H1 (cell line): ENCODE measurements at regions not wholly inside any gene's neighbourhood (a gene's known extent, or its start where the extent isn't known, plus 50 kb on each side); places are given as distances from the start of the nearest gene placed in this dataset.

Experiments used
- CBX5 ChIP-seq: fragments of 300-800, 300-1000 bp; sonication (generic); IDR thresholded peaks from 2 replicates; pipeline ENCODE4 v1.7.1; 2016; ENCODE audit warnings: antibody characterized with exemption, low read length, low read depth
- CHD7 ChIP-seq: fragments of 300-600 bp; sonication (generic); IDR thresholded peaks from 2 replicates; pipeline ENCODE4 v1.7.1; 2012; ENCODE audit warnings: low read length, moderate library complexity, mild to moderate bottlenecking, inconsistent platforms; ENCODE audit not compliant: insufficient replicate concordance
- CREB1 ChIP-seq: IDR thresholded peaks from 2 replicates; pipeline ENCODE4 v1.6.1; 2012; ENCODE audit warnings: inconsistent platforms
- EP300 ChIP-seq, 2 experiments: IDR thresholded peaks; 1 replicate in 1 of 2; 2 replicates in 1 of 2; pipeline ENCODE4 v1.6.1; 2011 to 2012; ENCODE audit warnings: low read depth in 2 of 2, low read length in 2 of 2, mild to moderate bottlenecking in 2 of 2, borderline replicate concordance in 1 of 2, inconsistent platforms in 1 of 2, moderate library complexity in 1 of 2
- JUN ChIP-seq: IDR thresholded peaks from 2 replicates; pipeline ENCODE4 v1.6.1; 2011; ENCODE audit warnings: low read depth, mild to moderate bottlenecking, improper control_type of control experiment, low read length
- KDM1A ChIP-seq: fragments of 200-600, 300-600 bp; sonication (generic); IDR thresholded peaks from 2 replicates; pipeline ENCODE4 v1.7.1; 2016; ENCODE audit warnings: mild to moderate bottlenecking, low read length, borderline replicate concordance
- RAD21 ChIP-seq, 2 experiments: IDR thresholded peaks in 1 of 2; conservative IDR thresholded peaks in 1 of 2; 2 replicates each; pipeline ENCODE4 v1.6.1; 2011; ENCODE audit warnings: low read depth in 2 of 2, low read length in 2 of 2, improper control_type of control experiment in 1 of 2, inconsistent platforms in 1 of 2, mild to moderate bottlenecking in 1 of 2, moderate library complexity in 1 of 2
- RNF2 ChIP-seq: fragments of 200-900, 300-1000 bp; sonication (generic); IDR thresholded peaks from 2 replicates; pipeline ENCODE4 v1.7.1; 2016; ENCODE audit warnings: borderline replicate concordance, low read depth, mild to moderate bottlenecking, antibody characterized with exemption, low read length; ENCODE audit not compliant: poor library complexity, severe bottlenecking; ENCODE audit errors: missing control alignments
- TAF7 ChIP-seq: optimal IDR thresholded peaks from 2 replicates; pipeline ENCODE3; 2011; ENCODE audit warnings: low read depth, mild to moderate bottlenecking, inconsistent platforms, low read length, moderate library complexity, borderline replicate concordance
- TBP ChIP-seq: IDR thresholded peaks from 2 replicates; pipeline ENCODE4 v1.6.1; 2011; ENCODE audit warnings: low read depth, low read length, improper control_type of control experiment

- no peak for TF ChIP-seq CHD7
- no peak for TF ChIP-seq TBP
- no peak for TF ChIP-seq RAD21 (IDR thresholded peaks at IDR 0.05 in 1 of 2, conservative IDR thresholded peaks at IDR 0.05 in 1 of 2; ENCODE audit: low read depth in 2 of 2, low read length in 2 of 2)
- no peak for TF ChIP-seq EP300 (IDR thresholded peaks at IDR 0.05; ENCODE audit: borderline replicate concordance in 1 of 2, low read depth in 2 of 2, low read length in 2 of 2)
- no peak for TF ChIP-seq CBX5
- no peak for TF ChIP-seq JUN
- TF ChIP-seq RNF2, result no peak
- no peak for TF ChIP-seq TAF7
- no peak for TF ChIP-seq KDM1A
- no peak for TF ChIP-seq CREB1
Measured at GRCh38 chr14:30193845-30194501, 266.3 kb upstream of the PRKD1 start (continued).
